ENCODE measurements at regions not wholly inside any gene's neighbourhood (a gene's known extent, or its start where the extent isn't known, plus 50 kb on each side); places are given as distances from the start of the nearest gene placed in this dataset.

DNA sequence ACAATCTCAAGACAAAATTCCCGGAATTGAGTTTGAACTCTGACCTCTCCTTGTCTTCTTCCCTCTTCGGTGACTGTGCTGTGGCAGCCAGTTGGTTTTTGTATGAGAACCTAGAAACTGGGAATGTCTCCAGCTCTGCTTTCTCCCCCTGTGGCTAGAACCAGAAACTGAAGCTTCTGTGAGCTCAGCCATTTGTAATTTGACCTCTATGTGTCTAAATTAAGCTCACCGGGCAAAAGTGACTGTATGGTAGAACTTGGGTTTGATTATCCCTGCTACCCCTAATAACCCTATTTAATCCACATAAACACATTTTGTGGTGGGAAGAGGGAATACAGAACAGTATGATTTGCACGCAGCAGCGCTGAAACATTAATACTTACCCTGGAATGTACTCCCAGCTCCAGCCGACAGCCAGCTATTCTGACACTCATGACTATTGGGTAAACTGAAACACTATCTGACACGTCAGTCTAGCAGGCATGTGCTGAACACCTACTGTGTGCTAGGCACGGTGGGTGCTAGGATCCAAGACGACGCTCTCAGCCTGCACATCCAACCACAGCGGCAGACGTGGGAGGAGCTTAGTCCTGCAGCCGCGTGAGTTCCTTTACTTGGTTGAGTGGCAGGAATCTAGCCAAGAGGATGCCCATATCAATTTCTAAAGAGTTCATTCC lies 324.8 kb downstream of the SFMBT2 start:
- POLR2A ChIA-PET: interaction anchor here (0.6 kb wide), 1 partner anchor 44 kb away, joined by 3 read pairs; no protein-coding TSS in a partner anchor
- CTCF ChIA-PET: interaction anchor here (0.5 to 1.2 kb wide), 6 partner anchors 9 to 414 kb away, joined by 3 to 5 read pairs (median 4); no protein-coding TSS in a partner anchor
- TF ChIP-seq FOXM1 (IDR thresholded peaks at IDR 0.05; ENCODE audit: borderline replicate concordance): no peak
- TF ChIP-seq FOXK2 (IDR thresholded peaks at IDR 0.05): no peak
- TF ChIP-seq HDGF (IDR thresholded peaks at IDR 0.05; ENCODE audit: borderline replicate concordance): no peak
- TF ChIP-seq ZNF384 (IDR thresholded peaks at IDR 0.05): no peak
- TF ChIP-seq L3MBTL2 (conservative IDR thresholded peaks at IDR 0.05): no peak
- no peak for TF ChIP-seq SP1 (IDR thresholded peaks at IDR 0.05)
- no peak for TF ChIP-seq ELF4 (IDR thresholded peaks at IDR 0.05)
- no peak for TF ChIP-seq BHLHE40 (IDR thresholded peaks at IDR 0.05; ENCODE audit: borderline replicate concordance)
- TF ChIP-seq CTBP1 (IDR thresholded peaks at IDR 0.05; ENCODE audit: borderline replicate concordance): no peak
- no peak for TF ChIP-seq SUZ12 (IDR thresholded peaks at IDR 0.05)
- no peak for TF ChIP-seq LEF1 (IDR thresholded peaks at IDR 0.05; ENCODE audit: borderline replicate concordance)
- TF ChIP-seq TARDBP (IDR thresholded peaks at IDR 0.05): no peak
- TF ChIP-seq NFRKB (IDR thresholded peaks at IDR 0.05): no peak
- TF ChIP-seq ARNT (IDR thresholded peaks at IDR 0.05): no peak
- TF ChIP-seq, protein P1, sequence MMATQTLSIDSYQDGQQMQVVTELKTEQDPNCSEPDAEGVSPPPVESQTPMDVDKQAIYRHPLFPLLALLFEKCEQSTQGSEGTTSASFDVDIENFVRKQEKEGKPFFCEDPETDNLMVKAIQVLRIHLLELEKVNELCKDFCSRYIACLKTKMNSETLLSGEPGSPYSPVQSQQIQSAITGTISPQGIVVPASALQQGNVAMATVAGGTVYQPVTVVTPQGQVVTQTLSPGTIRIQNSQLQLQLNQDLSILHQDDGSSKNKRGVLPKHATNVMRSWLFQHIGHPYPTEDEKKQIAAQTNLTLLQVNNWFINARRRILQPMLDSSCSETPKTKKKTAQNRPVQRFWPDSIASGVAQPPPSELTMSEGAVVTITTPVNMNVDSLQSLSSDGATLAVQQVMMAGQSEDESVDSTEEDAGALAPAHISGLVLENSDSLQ (IDR thresholded peaks at IDR 0.05): no peak
- no peak for TF ChIP-seq FOXA1 (IDR thresholded peaks at IDR 0.05)
- DNase-seq (ENCODE audit: extremely low spot score): peak; percentile 72

DNA sequence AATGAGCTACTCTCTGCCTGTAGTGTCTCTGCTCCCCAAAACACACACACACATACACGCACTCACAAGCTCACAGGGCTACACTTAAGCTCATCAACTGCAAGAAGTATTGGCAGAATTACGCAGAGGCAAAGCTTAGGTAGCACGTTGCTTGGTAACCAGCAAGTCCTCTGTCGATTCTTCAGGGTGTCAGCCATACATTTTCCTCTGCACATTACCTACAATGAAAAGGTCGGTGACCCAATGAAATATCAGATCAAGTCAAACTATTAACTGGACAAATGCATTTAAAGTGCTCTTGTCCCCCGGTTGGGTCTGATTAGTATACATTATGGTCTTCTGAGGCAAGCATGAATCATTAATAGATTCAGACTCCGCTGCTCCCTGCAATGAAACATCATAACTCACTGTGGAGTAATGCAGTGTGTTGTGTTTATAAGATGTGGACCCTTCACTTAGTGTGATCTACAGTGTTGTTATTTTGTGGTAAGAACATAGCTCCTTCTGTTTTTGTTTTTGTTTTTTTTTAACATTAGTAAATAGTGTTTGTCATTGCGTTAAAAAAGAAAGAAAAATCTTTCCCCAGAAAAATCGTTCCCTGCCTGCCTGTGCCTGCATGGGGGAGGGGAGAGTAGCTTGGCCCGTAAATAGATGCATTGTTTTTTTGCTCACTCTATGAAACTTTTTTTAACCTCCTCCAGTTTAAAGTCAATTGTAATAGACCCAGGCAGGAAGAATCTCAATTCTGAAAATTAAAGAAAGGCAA lies 325.5 kb downstream of the SFMBT2 start:
- TF ChIP-seq L3MBTL2 (conservative IDR thresholded peaks at IDR 0.05): no peak
- no peak for TF ChIP-seq ARNT (IDR thresholded peaks at IDR 0.05)
- no peak for TF ChIP-seq FOXK2 (IDR thresholded peaks at IDR 0.05)
- no peak for TF ChIP-seq ZNF384 (IDR thresholded peaks at IDR 0.05)
- no peak for TF ChIP-seq CTBP1 (IDR thresholded peaks at IDR 0.05; ENCODE audit: borderline replicate concordance)
- POLR2A ChIA-PET: interaction anchor here (0.6 kb wide), 1 partner anchor 43 kb away, joined by 3 read pairs; no protein-coding TSS in a partner anchor
- DNase-seq (ENCODE audit: extremely low spot score): no peak
- CTCF ChIA-PET: interaction anchor here (0.5 to 1.2 kb wide), 8 partner anchors 8 to 575 kb away, joined by 3 to 5 read pairs (median 3); no protein-coding TSS in a partner anchor

DNA sequence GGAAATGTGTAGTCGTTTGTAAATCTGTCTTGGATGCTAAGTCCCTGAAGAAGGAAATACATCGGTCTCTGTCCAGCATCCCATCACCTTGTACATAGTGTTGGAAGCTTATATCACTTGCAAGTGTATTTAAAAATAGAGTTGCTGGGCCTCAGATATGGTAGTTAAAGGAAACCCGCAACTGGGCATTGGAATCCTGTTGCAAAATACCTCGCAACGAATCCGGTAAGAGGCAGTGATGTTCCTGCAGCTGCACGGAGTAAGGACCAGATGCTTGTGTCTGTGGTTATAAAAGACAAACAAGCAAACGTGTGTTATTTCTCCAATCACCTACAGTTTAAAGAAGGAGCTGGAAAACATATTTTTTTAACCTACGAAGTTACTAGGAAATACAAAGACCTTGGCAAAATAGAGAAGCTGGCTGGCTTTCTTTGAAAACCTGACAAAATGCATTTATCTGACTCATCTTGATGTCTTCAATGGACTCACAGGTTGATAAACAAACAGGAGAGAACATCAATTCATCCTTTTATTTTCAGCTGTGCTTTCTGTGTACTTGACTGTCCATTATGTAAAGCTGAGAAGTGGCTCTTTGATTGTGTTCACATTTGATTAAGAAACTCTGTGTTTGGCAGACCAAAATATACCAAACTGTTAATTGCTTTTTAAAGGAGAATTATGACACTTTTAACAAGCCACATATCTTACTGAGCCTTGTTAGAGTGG lies 326.4 kb downstream of the SFMBT2 start:
- no peak for DNase-seq (ENCODE audit: extremely low spot score)
- CTCF ChIA-PET: interaction anchor here (0.6 kb wide), 1 partner anchor 576 kb away, joined by 3 read pairs; no protein-coding TSS in a partner anchor
- POLR2A ChIA-PET: no interaction called here
- TF ChIP-seq BHLHE40 (IDR thresholded peaks at IDR 0.05; ENCODE audit: borderline replicate concordance) (no peak), LEF1 (IDR thresholded peaks at IDR 0.05; ENCODE audit: borderline replicate concordance) (no peak), HDGF (IDR thresholded peaks at IDR 0.05; ENCODE audit: borderline replicate concordance) (no peak), NFRKB (IDR thresholded peaks at IDR 0.05) (no peak), ELF4 (IDR thresholded peaks at IDR 0.05) (no peak), ZNF384 (IDR thresholded peaks at IDR 0.05) (no peak), L3MBTL2 (conservative IDR thresholded peaks at IDR 0.05) (no peak), FOXK2 (IDR thresholded peaks at IDR 0.05) (no peak), TARDBP (IDR thresholded peaks at IDR 0.05) (no peak)

DNA sequence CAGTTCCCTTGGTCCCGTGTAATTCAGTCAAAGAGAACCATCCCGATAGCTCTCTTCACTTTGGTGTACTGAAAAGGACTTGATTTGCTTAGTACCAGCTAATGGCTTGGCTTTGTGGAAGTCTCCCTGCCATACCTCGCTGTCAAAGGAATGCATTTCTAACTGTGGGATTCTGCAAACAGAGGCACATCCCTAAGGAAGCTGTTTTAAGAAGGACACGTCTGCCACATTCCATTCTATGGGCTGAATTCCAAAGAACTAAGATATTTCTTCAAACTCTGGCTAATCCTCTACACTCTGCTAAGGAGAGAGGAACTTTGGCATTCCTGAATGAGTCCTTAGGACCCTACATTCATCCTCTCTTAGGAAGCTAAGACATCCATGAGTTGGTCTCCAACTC lies 327.9 kb downstream of the SFMBT2 start:
- POLR2A ChIA-PET: no interaction called here
- CTCF ChIA-PET: no interaction called here
- TF ChIP-seq TARDBP (IDR thresholded peaks at IDR 0.05): no peak
- DNase-seq (ENCODE audit: extremely low spot score): no peak

DNA sequence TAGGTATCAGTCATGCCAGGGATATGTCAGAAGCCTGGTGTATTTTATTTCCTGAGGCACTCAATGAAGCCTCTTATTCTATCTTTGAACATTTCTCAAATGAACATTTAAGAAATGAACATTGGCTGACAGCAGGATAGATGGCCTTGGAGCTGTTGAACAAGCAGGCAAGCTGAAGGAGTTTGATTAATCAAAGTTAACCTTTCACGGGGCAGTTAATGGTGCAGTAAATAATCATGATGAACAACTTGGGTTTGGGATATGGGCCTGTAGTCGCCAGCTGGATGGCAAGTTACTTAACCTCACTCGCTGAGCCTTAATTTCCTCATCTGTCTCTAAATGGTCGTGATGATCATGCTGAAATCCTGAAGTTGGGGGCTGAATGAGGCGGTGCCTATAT lies 333.0 kb downstream of the SFMBT2 start:
- DNase-seq (ENCODE audit: extremely low spot score): no peak
- POLR2A ChIA-PET: no interaction called here
- CTCF ChIA-PET: no interaction called here
- no peak for TF ChIP-seq FOXA1 (IDR thresholded peaks at IDR 0.05)
- no peak for TF ChIP-seq ARNT (IDR thresholded peaks at IDR 0.05)
- TF ChIP-seq ELF4 (IDR thresholded peaks at IDR 0.05): no peak
- TF ChIP-seq LEF1 (IDR thresholded peaks at IDR 0.05; ENCODE audit: borderline replicate concordance): no peak
- TF ChIP-seq FOXK2 (IDR thresholded peaks at IDR 0.05): no peak
- no peak for TF ChIP-seq HDGF (IDR thresholded peaks at IDR 0.05; ENCODE audit: borderline replicate concordance)
- TF ChIP-seq TARDBP (IDR thresholded peaks at IDR 0.05): no peak
- no peak for TF ChIP-seq SUZ12 (IDR thresholded peaks at IDR 0.05)
- TF ChIP-seq, protein P1 (IDR thresholded peaks at IDR 0.05): no peak
- no peak for TF ChIP-seq ZNF384 (IDR thresholded peaks at IDR 0.05)
- TF ChIP-seq FOXM1 (IDR thresholded peaks at IDR 0.05; ENCODE audit: borderline replicate concordance): no peak
- no peak for TF ChIP-seq L3MBTL2 (conservative IDR thresholded peaks at IDR 0.05)
- no peak for TF ChIP-seq SP1 (IDR thresholded peaks at IDR 0.05)

DNA sequence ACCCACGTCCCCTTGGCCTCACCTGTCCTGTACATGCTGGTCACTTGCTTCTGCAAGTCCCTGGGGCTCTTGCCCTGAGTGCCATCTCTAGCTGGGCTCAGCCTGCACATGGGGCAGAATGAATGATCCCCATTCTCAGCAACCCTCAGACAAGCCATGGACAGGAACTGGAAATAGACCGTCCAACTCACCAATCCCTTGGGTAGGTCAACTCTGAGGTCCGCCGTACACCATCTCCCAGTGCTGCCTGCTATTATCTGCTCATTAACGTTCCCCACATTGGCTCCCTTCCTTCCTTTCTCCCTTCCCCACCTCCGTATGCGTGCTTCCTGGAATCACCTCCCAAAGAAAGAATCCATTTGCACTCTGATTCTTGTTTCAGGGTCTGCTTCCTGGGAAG lies 335.0 kb downstream of the SFMBT2 start:
- no peak for DNase-seq (ENCODE audit: extremely low spot score)
- TF ChIP-seq LEF1 (IDR thresholded peaks at IDR 0.05; ENCODE audit: borderline replicate concordance) (no peak), ELF4 (IDR thresholded peaks at IDR 0.05) (no peak), FOXK2 (IDR thresholded peaks at IDR 0.05) (no peak), ARNT (IDR thresholded peaks at IDR 0.05) (no peak), BHLHE40 (IDR thresholded peaks at IDR 0.05; ENCODE audit: borderline replicate concordance) (no peak), FOXA1 (IDR thresholded peaks at IDR 0.05) (no peak), L3MBTL2 (conservative IDR thresholded peaks at IDR 0.05) (no peak), HDGF (IDR thresholded peaks at IDR 0.05; ENCODE audit: borderline replicate concordance) (no peak), SUZ12 (IDR thresholded peaks at IDR 0.05) (no peak)
- TF ChIP-seq, protein P1 (IDR thresholded peaks at IDR 0.05): no peak
- ChIA-PET POLR2A (no interaction called here), CTCF (no interaction called here)

Measured in HEK293T (cell line).